PC-9 (cell line): ENCODE measurements at regions not wholly inside any gene's neighbourhood (a gene's known extent, or its start where the extent isn't known, plus 50 kb on each side); places are given as distances from the start of the nearest gene placed in this dataset.

Experiments
- BruUV-seq: library from RNA; stranded (reverse); fragments of 400-500 nt; replicated peaks from 2 replicates; lab custom pipeline; 2021; lab: Mats Ljungman, UMichigan
- CTCF ChIA-PET: fragments of 300-600 bp; sonication (Branson Sonifier 250); formaldehyde crosslinking; loops from one replicate; lab custom pipeline; 2022; ENCODE audit warnings: antibody characterized with exemption; lab: Charles Lee
- POLR2A ChIA-PET: fragments of 300-600 bp; sonication (Branson Sonifier 250); formaldehyde crosslinking; loops from one replicate; lab custom pipeline; 2022; ENCODE audit warnings: antibody characterized with exemption; ENCODE audit not compliant: unreplicated experiment; lab: Charles Lee
- DNase-seq, 2 experiments: peaks; one replicate each; pipeline versions ENCODE4 v3.0.0 to v3.0.0-alpha.2; 2015 to 2022; ENCODE audit warnings: mixed read lengths in 1 of 2
- H2AFZ ChIP-seq: fragments of 200-600 bp; sonication (generic); 2 replicates; pipeline ENCODE4 v1.8.1; 2017; ENCODE audit warnings: antibody characterized with exemption
- H3F3A ChIP-seq: fragments of 200-600 bp; sonication (generic); 2 replicates; pipeline ENCODE4 v1.8.1; 2017; ENCODE audit warnings: antibody characterized with exemption, mild to moderate bottlenecking, low read depth; ENCODE audit not compliant: insufficient read depth
- H3K27ac ChIP-seq: fragments of 200-600 bp; sonication (generic); 2 replicates; pipeline ENCODE4 v1.6.1; 2016; ENCODE audit warnings: mixed run types
- H3K27me3 ChIP-seq: fragments of 200-600 bp; sonication (generic); 2 replicates; pipeline ENCODE4 v1.6.1; 2016; ENCODE audit warnings: low read depth, mixed run types; ENCODE audit not compliant: insufficient read depth
- H3K36me3 ChIP-seq: fragments of 200-600 bp; sonication (generic); 2 replicates; pipeline ENCODE4 v1.6.1; 2016; ENCODE audit warnings: low read depth, mixed run types
- H3K4me1 ChIP-seq: fragments of 200-600 bp; sonication (generic); replicated peaks from 2 replicates; pipeline ENCODE4 v1.6.1; 2016; ENCODE audit warnings: mixed run types; ENCODE audit not compliant: insufficient read depth
- H3K4me2 ChIP-seq: fragments of 200-600 bp; sonication (generic); 2 replicates; pipeline ENCODE4 v1.6.1; 2017; ENCODE audit warnings: mixed run types
- H3K4me3 ChIP-seq: fragments of 200-600 bp; sonication (generic); 2 replicates; pipeline ENCODE4 v1.6.1; 2016; ENCODE audit warnings: mixed run types
- H3K79me2 ChIP-seq: fragments of 200-600 bp; sonication (generic); 2 replicates; pipeline ENCODE4 v1.6.1; 2017; ENCODE audit warnings: low read depth, mixed run types
- H3K9me2 ChIP-seq: fragments of 200-600 bp; sonication (generic); 2 replicates; pipeline ENCODE4 v1.8.1; 2017; ENCODE audit warnings: mild to moderate bottlenecking; ENCODE audit not compliant: insufficient read depth
- H3K9me3 ChIP-seq: fragments of 200-600 bp; sonication (generic); 2 replicates; pipeline ENCODE4 v1.8.1; 2016; ENCODE audit warnings: low read depth; ENCODE audit not compliant: insufficient read depth
- H4K20me1 ChIP-seq: fragments of 200-600 bp; sonication (generic); 2 replicates; pipeline ENCODE4 v1.8.1; 2017; ENCODE audit not compliant: insufficient read depth
- EZH2 ChIP-seq: fragments of 200-600 bp; sonication (generic); IDR thresholded peaks from 2 replicates; pipeline ENCODE4 v1.8.0; 2017; ENCODE audit warnings: antibody characterized with exemption, low read depth
- intact Hi-C: fragments of 100-400 bp; cut with micrococcal nuclease; formaldehyde crosslinking; loops from one replicate; pipeline ENCODE4 v1.10.0; 2022; ENCODE audit not compliant: unreplicated experiment
- TF ChIP-seq, protein P1 (sequence below): fragments of 200-600 bp; sonication (generic); conservative IDR thresholded peaks from 2 replicates; pipeline ENCODE4 v1.6.1; 2017; ENCODE audit warnings: mixed run types, antibody characterized with exemption, mild to moderate bottlenecking, moderate library complexity

DNA sequence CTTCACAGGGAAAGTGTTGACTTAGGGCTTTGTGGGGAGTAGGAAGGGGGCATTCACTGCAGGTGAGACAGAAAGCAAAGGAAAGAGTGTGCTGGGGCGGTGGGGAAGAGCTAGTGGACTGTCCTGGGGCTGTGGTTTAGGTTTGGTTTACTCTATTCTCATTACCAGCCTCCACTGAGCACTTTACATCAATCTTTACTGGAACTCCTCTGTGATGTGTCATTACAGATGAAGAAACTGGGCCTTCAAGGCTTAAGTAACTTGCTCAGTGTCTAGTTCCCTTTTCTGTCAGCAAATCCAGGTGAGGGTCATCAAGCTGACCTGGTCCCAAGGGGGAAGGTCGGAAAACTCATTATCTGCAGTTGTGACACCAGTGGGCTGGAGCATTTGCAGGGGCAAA is 120.2 kb upstream of the PFN2 start:
- no peaks in the 10 kb centered on the region for H3K36me3 ChIP-seq
- peaks cover 14% of the 10 kb centered on the region; the same call in 1 of the 2 replicates for H3F3A ChIP-seq
- H3K4me2 ChIP-seq, result no peak overlapping the region
- H3K9me3 ChIP-seq, result peaks cover 4% of the 10 kb centered on the region
- no peaks in the 10 kb centered on the region for H4K20me1 ChIP-seq
- ChIA-PET POLR2A (no interaction called here), CTCF (no interaction called here)
- H3K27me3 ChIP-seq, result no peaks in the 10 kb centered on the region
- H2AFZ ChIP-seq, result no peak overlapping the region
- H3K27ac ChIP-seq, result no peak overlapping the region
- no peaks in the 10 kb centered on the region for H3K9me2 ChIP-seq
- no peaks in the 10 kb centered on the region for H3K79me2 ChIP-seq
- intact Hi-C loops, result no loop called here
- H3K4me1 ChIP-seq, result peaks cover 16% of the 10 kb centered on the region
- no peak for DNase-seq
- H3K4me3 ChIP-seq, result no peak overlapping the region
- TF ChIP-seq EZH2, result no peak
- BruUV-seq, result no TSS peak

DNA sequence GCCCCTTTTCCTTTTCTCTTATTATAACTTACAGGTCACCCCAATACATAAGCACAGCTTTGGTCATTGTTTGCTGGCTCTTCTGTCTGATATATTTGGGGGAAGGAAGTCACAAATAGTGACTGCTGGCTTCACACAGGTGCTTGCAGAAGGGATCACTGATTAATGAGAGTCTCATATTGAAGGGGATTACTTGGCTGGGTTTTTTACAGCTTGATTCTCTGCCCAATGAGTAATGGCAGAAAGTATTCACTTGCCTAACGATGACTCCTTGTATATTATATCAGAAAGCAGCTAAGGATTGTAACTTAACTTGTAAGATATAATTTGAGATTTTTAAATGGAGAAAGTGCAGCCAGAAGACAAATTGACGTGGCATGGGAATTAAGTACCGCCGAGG is 119.3 kb upstream of the PFN2 start:
- TF ChIP-seq EZH2, result no peak
- TF ChIP-seq, protein P1, sequence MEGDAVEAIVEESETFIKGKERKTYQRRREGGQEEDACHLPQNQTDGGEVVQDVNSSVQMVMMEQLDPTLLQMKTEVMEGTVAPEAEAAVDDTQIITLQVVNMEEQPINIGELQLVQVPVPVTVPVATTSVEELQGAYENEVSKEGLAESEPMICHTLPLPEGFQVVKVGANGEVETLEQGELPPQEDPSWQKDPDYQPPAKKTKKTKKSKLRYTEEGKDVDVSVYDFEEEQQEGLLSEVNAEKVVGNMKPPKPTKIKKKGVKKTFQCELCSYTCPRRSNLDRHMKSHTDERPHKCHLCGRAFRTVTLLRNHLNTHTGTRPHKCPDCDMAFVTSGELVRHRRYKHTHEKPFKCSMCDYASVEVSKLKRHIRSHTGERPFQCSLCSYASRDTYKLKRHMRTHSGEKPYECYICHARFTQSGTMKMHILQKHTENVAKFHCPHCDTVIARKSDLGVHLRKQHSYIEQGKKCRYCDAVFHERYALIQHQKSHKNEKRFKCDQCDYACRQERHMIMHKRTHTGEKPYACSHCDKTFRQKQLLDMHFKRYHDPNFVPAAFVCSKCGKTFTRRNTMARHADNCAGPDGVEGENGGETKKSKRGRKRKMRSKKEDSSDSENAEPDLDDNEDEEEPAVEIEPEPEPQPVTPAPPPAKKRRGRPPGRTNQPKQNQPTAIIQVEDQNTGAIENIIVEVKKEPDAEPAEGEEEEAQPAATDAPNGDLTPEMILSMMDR, result no peak
- no peak for DNase-seq
- Histone ChIP-seq H3K9me2 (no peaks in the 10 kb centered on the region), H3K4me1 (peaks cover 13% of the 10 kb centered on the region), H3K36me3 (no peaks in the 10 kb centered on the region), H3K27me3 (no peaks in the 10 kb centered on the region), H3F3A (peaks cover 10% of the 10 kb centered on the region; the same call in 1 of the 2 replicates), H3K4me2 (no peak overlapping the region), H2AFZ (no peak overlapping the region), H3K27ac (no peak overlapping the region), H4K20me1 (no peaks in the 10 kb centered on the region), H3K79me2 (no peaks in the 10 kb centered on the region), H3K9me3 (peaks cover 4% of the 10 kb centered on the region), H3K4me3 (no peak overlapping the region)
- BruUV-seq, result no TSS peak
- CTCF ChIA-PET, result no interaction called here
- POLR2A ChIA-PET, result no interaction called here
- intact Hi-C loops, result no loop called here

DNA sequence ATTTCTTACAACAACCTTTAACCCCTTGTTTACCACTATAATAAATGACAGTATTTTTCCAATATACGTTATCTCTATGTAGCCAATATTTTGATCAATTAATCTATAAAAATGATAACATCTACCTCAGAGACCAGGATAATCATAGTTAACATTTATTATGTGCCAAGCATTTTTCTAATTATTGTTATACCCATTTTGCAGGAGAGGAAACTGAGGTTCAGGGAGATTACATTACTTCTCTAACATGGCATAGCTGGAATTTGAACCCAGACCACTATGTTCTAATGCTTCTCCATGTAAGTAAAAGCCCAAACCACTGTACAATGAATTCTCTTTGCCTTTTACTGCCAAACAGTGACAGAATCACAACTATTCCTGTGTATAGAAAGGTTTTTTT is 113.4 kb upstream of the PFN2 start:
- no peak overlapping the region for H2AFZ ChIP-seq
- no peaks in the 10 kb centered on the region for H3K27me3 ChIP-seq
- CTCF ChIA-PET, result no interaction called here
- peaks cover 4% of the 10 kb centered on the region for H3K9me3 ChIP-seq
- no peak overlapping the region for H3K27ac ChIP-seq
- no peaks in the 10 kb centered on the region for H3F3A ChIP-seq
- TF ChIP-seq EZH2, result no peak
- TF ChIP-seq, protein P1, result no peak
- no peaks in the 10 kb centered on the region for H3K79me2 ChIP-seq
- no peaks in the 10 kb centered on the region for H3K4me1 ChIP-seq
- no peak overlapping the region for H3K4me3 ChIP-seq
- H4K20me1 ChIP-seq, result no peaks in the 10 kb centered on the region
- H3K4me2 ChIP-seq, result no peak overlapping the region
- H3K9me2 ChIP-seq, result no peaks in the 10 kb centered on the region
- no peak for DNase-seq
- intact Hi-C loops, result no loop called here
- H3K36me3 ChIP-seq, result no peaks in the 10 kb centered on the region
- POLR2A ChIA-PET, result no interaction called here
- BruUV-seq, result no TSS peak

DNA sequence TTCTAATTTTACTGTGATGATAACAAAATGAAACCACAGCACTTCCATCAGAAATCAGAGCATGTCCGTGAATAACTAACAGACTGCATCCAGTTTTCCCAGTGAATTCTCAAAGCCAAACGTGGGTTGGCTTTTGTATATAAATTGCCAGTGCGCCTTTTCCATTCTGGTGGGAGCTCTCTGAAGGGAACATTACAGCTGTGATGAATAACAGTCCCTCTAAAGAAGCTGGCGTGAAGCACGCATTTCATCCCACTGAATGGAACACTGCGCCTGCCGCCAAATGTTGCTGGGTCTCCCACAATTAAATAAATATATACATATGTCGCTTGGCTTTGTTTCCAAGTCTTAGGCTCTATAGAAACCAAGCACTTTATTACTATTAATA is 113.0 kb upstream of the PFN2 start:
- no peak overlapping the region for H2AFZ ChIP-seq
- intact Hi-C loops, result no loop called here
- peaks cover 4% of the 10 kb centered on the region for H3K9me3 ChIP-seq
- no peak for TF ChIP-seq EZH2
- TF ChIP-seq, protein P1, result no peak
- H3K36me3 ChIP-seq, result no peaks in the 10 kb centered on the region
- no peaks in the 10 kb centered on the region for H3K9me2 ChIP-seq
- H3K27me3 ChIP-seq, result no peaks in the 10 kb centered on the region
- peak overlapping the region; percentile 18; the same call in 1 of the 2 replicates for H3K4me2 ChIP-seq
- H3K27ac ChIP-seq, result no peak overlapping the region
- H4K20me1 ChIP-seq, result no peaks in the 10 kb centered on the region
- BruUV-seq, result no TSS peak
- no peaks in the 10 kb centered on the region for H3F3A ChIP-seq
- H3K4me3 ChIP-seq, result no peak overlapping the region
- ChIA-PET POLR2A (no interaction called here), CTCF (no interaction called here)
- DNase-seq, result no peak
- no peaks in the 10 kb centered on the region for H3K79me2 ChIP-seq
- no peaks in the 10 kb centered on the region for H3K4me1 ChIP-seq
